ENCODE measurements at regions not wholly inside any gene's neighbourhood (a gene's known extent, or its start where the extent isn't known, plus 50 kb on each side); places are given as distances from the start of the nearest gene placed in this dataset.

- POLR2A ChIA-PET, result no interaction called here
Measured at GRCh38 chr4:36824682-36825081, 419.9 kb upstream of the NWD2 start.

GRCh38 chr4:36835246-36835645 lies 409.3 kb upstream of the NWD2 start:
- ChIA-PET POLR2A (no interaction called here), CTCF (no interaction called here)
- Histone ChIP-seq H3K4me3 (ENCODE audit: low read depth, low read length) (no peak overlapping the region), H3K27ac (ENCODE audit: extremely low read depth, low read depth, low read length) (no peak overlapping the region), H3K9me3 (ENCODE audit: control insufficient read depth, insufficient read depth, low read depth, low read length) (no peaks in the 10 kb centered on the region), H3K36me3 (ENCODE audit: control insufficient read depth in 2 of 2, insufficient read depth in 1 of 2, low read length in 2 of 2) (no peaks in the 10 kb centered on the region), H3K4me1 (ENCODE audit: control insufficient read depth, insufficient read depth, low read length) (no peaks in the 10 kb centered on the region)
- TF ChIP-seq ZNF488 (tag by site-specific recombination; IDR thresholded peaks at IDR 0.05) (no peak), ZNF394 (tag by site-specific recombination; IDR thresholded peaks at IDR 0.05; ENCODE audit: borderline replicate concordance) (no peak), RBAK (tag by site-specific recombination; IDR thresholded peaks at IDR 0.05) (no peak), ZNF549 (tag by site-specific recombination; IDR thresholded peaks at IDR 0.05) (no peak), HOXA7 (CRISPR knock-in tag; IDR thresholded peaks at IDR 0.05; ENCODE audit: borderline replicate concordance) (no peak), IKZF3 (tag by site-specific recombination; IDR thresholded peaks at IDR 0.05) (no peak), ZNF140 (tag by site-specific recombination; IDR thresholded peaks at IDR 0.05) (no peak), ZNF19 (tag by site-specific recombination; IDR thresholded peaks at IDR 0.05; ENCODE audit: low read depth) (no peak), ZNF558 (tag by site-specific recombination; IDR thresholded peaks at IDR 0.05) (no peak), ZBTB10 (tag by site-specific recombination; IDR thresholded peaks at IDR 0.05) (no peak), ZNF792 (tag by site-specific recombination; IDR thresholded peaks at IDR 0.05) (no peak), INSM2 (tag by site-specific recombination; IDR thresholded peaks at IDR 0.05) (no peak), ZNF837 (tag by site-specific recombination; IDR thresholded peaks at IDR 0.05) (no peak), ZNF658 (tag by site-specific recombination; IDR thresholded peaks at IDR 0.05) (no peak), TCF7L2 (IDR thresholded peaks at IDR 0.05; ENCODE audit: borderline replicate concordance, low read depth, low read length) (no peak), ZNF830 (tag by site-specific recombination; IDR thresholded peaks at IDR 0.05; ENCODE audit: low read depth) (no peak)

More at GRCh38 chr4:36824682-36825081, 419.9 kb upstream of the NWD2 start:
- Histone ChIP-seq H3K27ac (ENCODE audit: extremely low read depth, low read depth, low read length) (no peak overlapping the region), H3K4me3 (ENCODE audit: low read depth, low read length) (no peak overlapping the region), H3K9me3 (ENCODE audit: control insufficient read depth, insufficient read depth, low read depth, low read length) (no peaks in the 10 kb centered on the region), H3K4me1 (ENCODE audit: control insufficient read depth, insufficient read depth, low read length) (no peaks in the 10 kb centered on the region), H3K36me3 (ENCODE audit: control insufficient read depth in 2 of 2, insufficient read depth in 1 of 2, low read length in 2 of 2) (no peaks in the 10 kb centered on the region)
- no peak for TF ChIP-seq MZF1 (tag by site-specific recombination; IDR thresholded peaks at IDR 0.05; ENCODE audit: borderline replicate concordance)
- TF ChIP-seq ZNF280C (tag by site-specific recombination; IDR thresholded peaks at IDR 0.05), result no peak
- TF ChIP-seq ZBTB49 (tag by site-specific recombination; IDR thresholded peaks at IDR 0.05; ENCODE audit: low read depth), result no peak
- no peak for TF ChIP-seq ZNF677 (tag by site-specific recombination; IDR thresholded peaks at IDR 0.05)
- no peak for TF ChIP-seq ZIC2 (tag by site-specific recombination; IDR thresholded peaks at IDR 0.05)
- CTCF ChIA-PET, result no interaction called here

Data from HEK293 (cell line).